Central memory CD4-positive, alpha-beta T cell (primary cell): ENCODE measurements at regions not wholly inside any gene's neighbourhood (a gene's known extent, or its start where the extent isn't known, plus 50 kb on each side); places are given as distances from the start of the nearest gene placed in this dataset.
"Not testable (repeated sequence)": the region's sequence is repeated elsewhere in the genome, so short reads cannot be mapped to it uniquely, and the experiment has no call there.

Source experiments
- DNase-seq: peaks from one replicate; pipeline ENCODE4 v3.0.0; 2022

GRCh38 chr4:164115236-164115635, 620.7 kb downstream of the TMA16 start:
- DNase-seq, result no peak

GRCh38 chr4:164116286-164116685, 621.8 kb downstream of the TMA16 start:
- DNase-seq, result no peak

GRCh38 chr4:164134388-164134787, 619.5 kb upstream of the SMIM31 start:
- DNase-seq, result no peak

GRCh38 chr4:164136180-164136616, 617.7 kb upstream of the SMIM31 start:
- DNase-seq, result no peak

GRCh38 chr4:164138521-164138920, 615.4 kb upstream of the SMIM31 start:
- DNase-seq, result no peak

- DNase-seq, result no peak
Observed at GRCh38 chr4:164139291-164139690, 614.6 kb upstream of the SMIM31 start.

- not testable (repeated sequence) for DNase-seq
Observed at GRCh38 chr4:164141755-164142375, 612.1 kb upstream of the SMIM31 start.

- DNase-seq, result no peak
Observed at GRCh38 chr4:164154416-164154815, 599.5 kb upstream of the SMIM31 start.

- DNase-seq, result no peak
Observed at GRCh38 chr4:164169591-164169990, 584.3 kb upstream of the SMIM31 start.

- no peak for DNase-seq
Observed at GRCh38 chr4:164177153-164177552, 576.8 kb upstream of the SMIM31 start.

GRCh38 chr4:164177753-164178152, 576.2 kb upstream of the SMIM31 start:
- DNase-seq, result no peak

GRCh38 chr4:164188236-164188635, 565.7 kb upstream of the SMIM31 start:
- no peak for DNase-seq

- DNase-seq, result no peak
Observed at GRCh38 chr4:164192844-164193243, 561.1 kb upstream of the SMIM31 start.

- no peak for DNase-seq
Observed at GRCh38 chr4:164193676-164194075, 560.3 kb upstream of the SMIM31 start.

GRCh38 chr4:164197556-164197955, 556.4 kb upstream of the SMIM31 start:
- no peak for DNase-seq

GRCh38 chr4:164203476-164203875, 550.5 kb upstream of the SMIM31 start:
- DNase-seq, result no peak

GRCh38 chr4:164204434-164204833, 549.5 kb upstream of the SMIM31 start:
- DNase-seq, result no peak

- no peak for DNase-seq
Observed at GRCh38 chr4:164207460-164207859, 546.5 kb upstream of the SMIM31 start.

GRCh38 chr4:164210377-164210776, 543.6 kb upstream of the SMIM31 start:
- no peak for DNase-seq

GRCh38 chr4:164212134-164212533, 541.8 kb upstream of the SMIM31 start:
- no peak for DNase-seq

GRCh38 chr4:164212714-164213113, 541.2 kb upstream of the SMIM31 start:
- DNase-seq, result no peak

GRCh38 chr4:164215113-164215741, 538.7 kb upstream of the SMIM31 start:
- no peak for DNase-seq

- DNase-seq, result no peak
Observed at GRCh38 chr4:164221631-164222030, 532.3 kb upstream of the SMIM31 start.

GRCh38 chr4:164224871-164225270, 529.1 kb upstream of the SMIM31 start:
- DNase-seq, result no peak

- DNase-seq, result no peak
Observed at GRCh38 chr4:164229255-164229654, 524.7 kb upstream of the SMIM31 start.
